T1000 (cell line): ENCODE measurements at regions not wholly inside any gene's neighbourhood (a gene's known extent, or its start where the extent isn't known, plus 50 kb on each side); places are given as distances from the start of the nearest gene placed in this dataset.

Experiments used
- DNase-seq: peaks from one replicate; lab custom pipeline; 2025; ENCODE audit warnings: mixed read lengths; lab: John Stamatoyannopoulos, UW

- DNase-seq, result no peak
Observed at GRCh38 chrX:104307341-104307740, 52.6 kb upstream of the ESX1 start.

- no peak for DNase-seq
Observed at GRCh38 chrX:104306180-104306579, 51.4 kb upstream of the ESX1 start.
